ENCODE measurements at regions not wholly inside any gene's neighbourhood (a gene's known extent, or its start where the extent isn't known, plus 50 kb on each side); places are given as distances from the start of the nearest gene placed in this dataset.
A peak's percentile ranks its signal among the peaks of the same experiment; 100 is the strongest.

GRCh38 chr4:26075583-26075982 lies 161.6 kb downstream of the SMIM20 start:
- no peak for DNase-seq

GRCh38 chr4:26076000-26076587 lies 162.1 kb downstream of the SMIM20 start:
- no peak for DNase-seq

GRCh38 chr4:26076896-26077295 lies 162.9 kb downstream of the SMIM20 start:
- DNase-seq: no peak

GRCh38 chr4:26077756-26078155 lies 163.7 kb downstream of the SMIM20 start:
- no peak for DNase-seq

- no peak for DNase-seq
These were observed 167.0 kb downstream of the SMIM20 start for GRCh38 chr4:26080870-26081628.

- DNase-seq: peak; percentile 7
These were observed 167.9 kb downstream of the SMIM20 start for GRCh38 chr4:26081795-26082498.

- DNase-seq: no peak
These were observed 168.5 kb downstream of the SMIM20 start for GRCh38 chr4:26082565-26082964.

- no peak for DNase-seq
These were observed 170.0 kb downstream of the SMIM20 start for GRCh38 chr4:26083987-26084386.

- no peak for DNase-seq
These were observed 170.4 kb downstream of the SMIM20 start for GRCh38 chr4:26084414-26084813.

- DNase-seq: no peak
These were observed 171.5 kb downstream of the SMIM20 start for GRCh38 chr4:26085551-26085950.

- DNase-seq: no peak
These were observed 172.8 kb downstream of the SMIM20 start for GRCh38 chr4:26086621-26087441.

GRCh38 chr4:26088433-26088928 lies 174.5 kb downstream of the SMIM20 start:
- no peak for DNase-seq

GRCh38 chr4:26093551-26093950 lies 179.5 kb downstream of the SMIM20 start:
- DNase-seq: no peak

GRCh38 chr4:26094076-26094475 lies 180.1 kb downstream of the SMIM20 start:
- no peak for DNase-seq

- DNase-seq: no peak
These were observed 180.9 kb downstream of the SMIM20 start for GRCh38 chr4:26094911-26095310.

- no peak for DNase-seq
These were observed 185.9 kb downstream of the SMIM20 start for GRCh38 chr4:26099967-26100366.

- no peak for DNase-seq
These were observed 187.0 kb downstream of the SMIM20 start for GRCh38 chr4:26101011-26101410.

GRCh38 chr4:26104056-26104685 lies 190.2 kb downstream of the SMIM20 start:
- DNase-seq: no peak

- DNase-seq: no peak
These were observed 191.3 kb downstream of the SMIM20 start for GRCh38 chr4:26105337-26105736.

GRCh38 chr4:26105815-26106699 lies 192.0 kb downstream of the SMIM20 start:
- DNase-seq: no peak

- no peak for DNase-seq
These were observed 192.8 kb downstream of the SMIM20 start for GRCh38 chr4:26106776-26107175.
